HepG2 (cell line): ENCODE measurements at regions not wholly inside any gene's neighbourhood (a gene's known extent, or its start where the extent isn't known, plus 50 kb on each side); places are given as distances from the start of the nearest gene placed in this dataset.

Experiments
- ATAC-seq: fragments of 200-7000 bp; cut with Tn5 transposase; 3 replicates; pipeline ENCODE4 v1.9.1; 2020; ENCODE audit warnings: mild to moderate bottlenecking, moderate library complexity
- BruUV-seq: library from RNA; stranded (reverse); fragments of 400-500 nt; replicated peaks from 2 replicates; lab custom pipeline; 2021; lab: Mats Ljungman, UMichigan
- CTCF ChIA-PET: fragments of 300-600 bp; formaldehyde crosslinking; extraction: SDS; loops from one replicate; lab custom pipeline; 2021; ENCODE audit warnings: low total read pairs, inconsistent platforms, low intra/inter-chr PET ratio; lab: Yijun Ruan, JAX
- POLR2A ChIA-PET: fragments of 350-600 bp; sonication (Branson Sonifier 250); formaldehyde crosslinking; loops from one replicate; lab custom pipeline; 2020; ENCODE audit warnings: antibody characterized with exemption, inconsistent platforms; lab: Yijun Ruan, JAX
- DNase-seq: peaks from one replicate; pipeline ENCODE4 v3.0.0-alpha.2; 2015; ENCODE audit warnings: low spot score
- FAIRE-seq: peaks from 3 replicates; lab custom pipeline; 2011; peaks lifted over from hg19 to GRCh38; lab: Jason Lieb, UNC
- H2AFZ ChIP-seq: one replicate; pipeline ENCODE4 v1.6.1; 2011; ENCODE audit warnings: low read length, inconsistent platforms
- H3K27ac ChIP-seq: fragments of 300-600 bp; 3 replicates; pipeline ENCODE4 v1.8.0; 2011; ENCODE audit warnings: mixed run types, mild to moderate bottlenecking, mixed read lengths, low read length, inconsistent platforms; ENCODE audit not compliant: insufficient read depth; ENCODE audit errors: extremely low read length
- H3K27me3 ChIP-seq, 2 experiments: fragments of 200-600 bp in 1 of 2; 2 replicates in 1 of 2; 3 replicates in 1 of 2; pipeline versions ENCODE4 v1.6.0 to v1.8.0; 2011; ENCODE audit warnings: low read length in 2 of 2, mild to moderate bottlenecking in 2 of 2, moderate library complexity in 2 of 2, inconsistent platforms in 1 of 2; ENCODE audit not compliant: insufficient read depth in 2 of 2, control insufficient read depth in 1 of 2
- H3K36me3 ChIP-seq, 2 experiments: fragments of 200-600 bp in 1 of 2; replicated peaks in 1 of 2; 2 replicates in 1 of 2; 3 replicates in 1 of 2; pipeline versions ENCODE4 v1.5.1 to v1.8.0; 2011; ENCODE audit warnings: low read length in 2 of 2, inconsistent platforms in 1 of 2; ENCODE audit not compliant: insufficient read depth in 2 of 2, control insufficient read depth in 1 of 2
- H3K4me1 ChIP-seq: 2 replicates; pipeline ENCODE4 v1.5.1; 2012; ENCODE audit warnings: low read length, inconsistent platforms; ENCODE audit not compliant: insufficient read depth
- H3K4me2 ChIP-seq: 2 replicates; pipeline ENCODE4 v1.6.0; 2011; ENCODE audit warnings: low read depth, low read length, inconsistent platforms
- H3K4me3 ChIP-seq, 3 experiments: fragments of 200-600 bp in 1 of 3; sonication (generic), shearing (Covaris generic) in 1 of 3; replicated peaks in 1 of 3; 2 replicates each; pipeline ENCODE4 v1.5.1; 2011 to 2016; ENCODE audit warnings: low read length in 3 of 3, inconsistent platforms in 2 of 3, low read depth in 2 of 3, mild to moderate bottlenecking in 2 of 3, control low read depth in 1 of 3, mixed read lengths in 1 of 3; ENCODE audit not compliant: insufficient read depth in 1 of 3
- H3K79me2 ChIP-seq: one replicate; pipeline ENCODE4 v1.6.1; 2011; ENCODE audit warnings: low read length, inconsistent platforms; ENCODE audit not compliant: insufficient read depth
- H3K9ac ChIP-seq: 2 replicates; pipeline ENCODE4 v1.6.0; 2011; ENCODE audit warnings: mild to moderate bottlenecking, low read depth, low read length, inconsistent platforms; ENCODE audit not compliant: insufficient read depth
- H3K9me3 ChIP-seq: 2 replicates; pipeline ENCODE4 v1.5.1; 2012; ENCODE audit warnings: mild to moderate bottlenecking, low read length
- H4K20me1 ChIP-seq: 2 replicates; pipeline ENCODE4 v1.6.0; 2011; ENCODE audit warnings: inconsistent platforms, mild to moderate bottlenecking, low read length, moderate library complexity; ENCODE audit not compliant: insufficient read depth
- CSRNP2 ChIP-seq: sonication (generic); formaldehyde crosslinking; conservative IDR thresholded peaks from 2 replicates; pipeline ENCODE4 v1.8.0; 2022; ENCODE audit warnings: low read depth, missing genetic modification reagents
- MED8 ChIP-seq: sonication (generic); formaldehyde crosslinking; IDR thresholded peaks from 2 replicates; pipeline ENCODE4 v1.8.1; 2023; ENCODE audit warnings: mild to moderate bottlenecking, missing genetic modification reagents; ENCODE audit not compliant: insufficient replicate concordance
- MIER3 ChIP-seq: IDR thresholded peaks from 2 replicates; pipeline ENCODE4 v1.6.1; 2016; ENCODE audit warnings: missing compliant biosample characterization, borderline replicate concordance
- NFIB ChIP-seq: sonication (generic); formaldehyde crosslinking; IDR thresholded peaks from 2 replicates; pipeline ENCODE4 v1.9.0; 2021; ENCODE audit warnings: missing genetic modification reagents, mild to moderate bottlenecking, borderline replicate concordance
- RFXAP ChIP-seq: sonication (generic); formaldehyde crosslinking; IDR thresholded peaks from 2 replicates; pipeline ENCODE4 v1.4.0; 2020; ENCODE audit warnings: missing genetic modification reagents, borderline replicate concordance
- SPEN ChIP-seq: sonication (generic); formaldehyde crosslinking; IDR thresholded peaks from 2 replicates; pipeline ENCODE4 v1.5.1; 2020; ENCODE audit warnings: low read depth, mild to moderate bottlenecking, missing genetic modification reagents
- ZNF318 ChIP-seq: sonication (generic); formaldehyde crosslinking; IDR thresholded peaks from 2 replicates; pipeline ENCODE4 v1.4.0; 2020; ENCODE audit warnings: mild to moderate bottlenecking, missing genetic modification reagents
- ZSCAN29 ChIP-seq: sonication (generic); formaldehyde crosslinking; conservative IDR thresholded peaks from 2 replicates; pipeline ENCODE4 v1.4.0; 2020; ENCODE audit warnings: mild to moderate bottlenecking, missing genetic modification reagents
- WGBS: methylation state at CpG from one replicate; pipeline ENCODE4 v1.1.6; 2017; ENCODE audit warnings: low lambda C conversion rate; 5-methylcytosine and 5-hydroxymethylcytosine counted together
- in situ Hi-C: cut with HindIII; loops from 2 replicates; pipeline ENCODE4 v1.10.0; 2017; ENCODE audit warnings: low pct_unique_long_range_greater_than_20kb; ENCODE audit not compliant: extremely low pct_ligation_motif_present
- intact Hi-C: fragments of 100-400 bp; cut with micrococcal nuclease; formaldehyde crosslinking; loops from one replicate; pipeline ENCODE4 v1.10.0; 2022; ENCODE audit not compliant: unreplicated experiment

GRCh38 chr15:29446480-29446879 is 176.9 kb upstream of the NSMCE3 start:
- no peak for TF ChIP-seq SPEN (CRISPR knock-in tag)
- Histone ChIP-seq H3K4me3 (no peak overlapping the region), H3K4me2 (no peak overlapping the region), H4K20me1 (no peaks in the 10 kb centered on the region), H3K4me1 (no peaks in the 10 kb centered on the region), H3K27ac (no peak overlapping the region), H3K9ac (no peak overlapping the region), H2AFZ (no peak overlapping the region), H3K36me3 (no peaks in the 10 kb centered on the region), H3K27me3 (peaks cover 0 to 1% of the 10 kb centered on the region in 2 experiments; a peak in 1 of 5 replicates), H3K79me2 (no peaks in the 10 kb centered on the region), H3K9me3 (no peaks in the 10 kb centered on the region)
- ChIA-PET POLR2A (no interaction called here), CTCF (no interaction called here)
- intact Hi-C loops (no loop called here), in situ Hi-C loops (no loop called here)
- no TSS peak for BruUV-seq
- DNase-seq, result no peak
- WGBS, result 5% methylated on average over 3 of the region's 3 CpGs
- ATAC-seq, result no peak
- no peak for FAIRE-seq

GRCh38 chr15:29442532-29442931 is 172.9 kb upstream of the NSMCE3 start:
- H3K9ac ChIP-seq, result no peak overlapping the region
- H3K9me3 ChIP-seq, result no peaks in the 10 kb centered on the region
- no peak overlapping the region for H3K27ac ChIP-seq
- H3K4me3 ChIP-seq, result no peak overlapping the region
- H2AFZ ChIP-seq, result no peak overlapping the region
- ChIA-PET CTCF (no interaction called here), POLR2A (no interaction called here)
- no peaks in the 10 kb centered on the region for H3K4me1 ChIP-seq
- intact Hi-C loops (no loop called here), in situ Hi-C loops (no loop called here)
- H4K20me1 ChIP-seq, result no peaks in the 10 kb centered on the region
- H3K4me2 ChIP-seq, result no peak overlapping the region
- no TSS peak for BruUV-seq
- H3K27me3 ChIP-seq, result no peaks in the 10 kb centered on the region; a peak in 1 of 5 replicates
- no peak for FAIRE-seq
- H3K36me3 ChIP-seq, result no peaks in the 10 kb centered on the region
- 0% methylated on average over 5 of the region's 5 CpGs for WGBS
- no peak for DNase-seq
- H3K79me2 ChIP-seq, result no peaks in the 10 kb centered on the region
- ATAC-seq, result no peak
- TF ChIP-seq MED8, result no peak
- TF ChIP-seq CSRNP2 (CRISPR knock-in tag), result no peak
- no peak for TF ChIP-seq MIER3 (CRISPR knock-in tag)
- TF ChIP-seq ZNF318, result no peak
- no peak for TF ChIP-seq NFIB (CRISPR knock-in tag)
- TF ChIP-seq RFXAP, result no peak
- no peak for TF ChIP-seq ZSCAN29 (CRISPR knock-in tag)
